Fibroblast of villous mesenchyme (primary cell): ENCODE measurements at regions not wholly inside any gene's neighbourhood (a gene's known extent, or its start where the extent isn't known, plus 50 kb on each side); places are given as distances from the start of the nearest gene placed in this dataset.
A peak's percentile ranks its signal among the peaks of the same experiment; 100 is the strongest.

ENCODE experiments used
- DNase-seq: peaks from one replicate; pipeline ENCODE4 v3.0.0-alpha.2; 2010; ENCODE audit warnings: low read depth
- H3K4me3 ChIP-seq: 2 replicates; pipeline ENCODE4 v1.5.1; 2011; ENCODE audit warnings: low read depth, mild to moderate bottlenecking, low read length
- CTCF ChIP-seq: IDR thresholded peaks from 2 replicates; pipeline ENCODE4 v1.5.1; 2012; ENCODE audit warnings: low read depth, mild to moderate bottlenecking, low read length; ENCODE audit not compliant: insufficient read depth

GRCh38 chr6:141992109-141992508, 140.6 kb upstream of the GJE1 start:
- no peak for TF ChIP-seq CTCF
- DNase-seq: no peak
- H3K4me3 ChIP-seq: no peak overlapping the region

GRCh38 chr6:141990840-141991239, 141.9 kb upstream of the GJE1 start:
- H3K4me3 ChIP-seq: no peak overlapping the region
- no peak for DNase-seq
- TF ChIP-seq CTCF: no peak

GRCh38 chr6:141989706-141989959, 143.1 kb upstream of the GJE1 start:
- TF ChIP-seq CTCF: no peak
- no peak overlapping the region for H3K4me3 ChIP-seq
- DNase-seq: no peak

- peak; percentile 70 for DNase-seq
- H3K4me3 ChIP-seq: no peak overlapping the region
- TF ChIP-seq CTCF: peak; percentile 90
Observed at GRCh38 chr6:141988954-141989705, 143.6 kb upstream of the GJE1 start.

- H3K4me3 ChIP-seq: no peak overlapping the region
- no peak for TF ChIP-seq CTCF
- DNase-seq: no peak
Observed at GRCh38 chr6:141988327-141988726, 144.4 kb upstream of the GJE1 start.

GRCh38 chr6:141986457-141986856, 146.3 kb upstream of the GJE1 start:
- DNase-seq: no peak
- TF ChIP-seq CTCF: no peak

GRCh38 chr6:141981190-141981589, 151.5 kb upstream of the GJE1 start:
- TF ChIP-seq CTCF: no peak
- no peak for DNase-seq
- H3K4me3 ChIP-seq: no peak overlapping the region

More at GRCh38 chr6:141986457-141986856, 146.3 kb upstream of the GJE1 start:
- no peak overlapping the region for H3K4me3 ChIP-seq
